Activated B cell treated with CpG ODN at 0.5 μM for 24 hours (primary cell): ENCODE measurements at regions not wholly inside any gene's neighbourhood (a gene's known extent, or its start where the extent isn't known, plus 50 kb on each side); places are given as distances from the start of the nearest gene placed in this dataset.

ENCODE experiments used
- ATAC-seq: fragments of 200-7000 bp; cut with Tn5 transposase; one replicate; pipeline ENCODE4 v1.10.0; 2021; ENCODE audit warnings: low read depth, mild to moderate bottlenecking, moderate library complexity
- CTCF ChIA-PET: fragments of 350-600 bp; sonication (Branson Sonifier 250); formaldehyde crosslinking; loops from one replicate; lab custom pipeline; 2021; ENCODE audit warnings: antibody characterized with exemption; lab: Charles Lee
- POLR2A ChIA-PET: fragments of 350-600 bp; sonication (Branson Sonifier 250); formaldehyde crosslinking; loops from one replicate; lab custom pipeline; 2021; ENCODE audit warnings: antibody characterized with exemption; lab: Charles Lee
- DNase-seq: peaks from one replicate; pipeline ENCODE4 v3.0.0; 2022
- H3K27ac Mint-ChIP-seq: one replicate; pipeline ENCODE4 v1.8.0; 2020; ENCODE audit warnings: mixed read lengths
- H3K27me3 Mint-ChIP-seq: one replicate; pipeline ENCODE4 v1.8.0; 2021; ENCODE audit warnings: mixed read lengths
- H3K36me3 Mint-ChIP-seq: one replicate; pipeline ENCODE4 v1.8.0; 2021; ENCODE audit warnings: low read depth, mixed read lengths
- H3K4me1 Mint-ChIP-seq: one replicate; pipeline ENCODE4 v1.8.0; 2021; ENCODE audit warnings: mixed read lengths
- H3K4me3 Mint-ChIP-seq: one replicate; pipeline ENCODE4 v1.8.0; 2020; ENCODE audit warnings: mild to moderate bottlenecking, mixed read lengths
- H3K9me3 Mint-ChIP-seq: one replicate; pipeline ENCODE4 v1.8.0; 2020; ENCODE audit warnings: mixed read lengths
- CTCF ChIP-seq: fragments of 200-600 bp; IDR thresholded peaks from one replicate; pipeline ENCODE4 v1.8.0; 2022; ENCODE audit warnings: antibody characterized with exemption, mild to moderate bottlenecking
- intact Hi-C: fragments of 100-400 bp; cut with micrococcal nuclease; formaldehyde crosslinking; loops from one replicate; pipeline ENCODE4 v1.15.1; 2024

GRCh38 chr1:242784807-242785206, 260.3 kb upstream of the PLD5 start:
- H3K4me1 Mint-ChIP-seq: peaks cover 74% of the 10 kb centered on the region
- DNase-seq (no peak), ATAC-seq (no peak)
- no peaks in the 10 kb centered on the region for H3K36me3 Mint-ChIP-seq
- no peaks in the 10 kb centered on the region for H3K9me3 Mint-ChIP-seq
- CTCF ChIA-PET: no interaction called here
- intact Hi-C loops: loop anchor here (5.0 to 10.0 kb wide), 5 partner anchors 260 to 1270 kb away; partner anchors contain the start of genes KMO, PLD5 and ZBTB18
- no peaks in the 10 kb centered on the region for H3K27me3 Mint-ChIP-seq
- peak overlapping the region; percentile 61 for H3K4me3 Mint-ChIP-seq
- POLR2A ChIA-PET: no interaction called here
- TF ChIP-seq CTCF: no peak
- peak overlapping the region; percentile 94 for H3K27ac Mint-ChIP-seq

GRCh38 chr1:242784084-242784483, 259.6 kb upstream of the PLD5 start:
- Mint-ChIP-seq H3K36me3 (no peaks in the 10 kb centered on the region), H3K9me3 (no peaks in the 10 kb centered on the region), H3K4me1 (peaks cover 66% of the 10 kb centered on the region), H3K27ac (peak overlapping the region; percentile 94), H3K4me3 (peak overlapping the region; percentile 61), H3K27me3 (no peaks in the 10 kb centered on the region)
- ChIA-PET POLR2A (no interaction called here), CTCF (no interaction called here)
- ATAC-seq (peak; percentile 80), DNase-seq (no peak)
- no peak for TF ChIP-seq CTCF
- intact Hi-C loops: loop anchor here (10.0 kb wide), 4 partner anchors 259 to 1271 kb away; partner anchors contain the start of genes KMO, PLD5 and ZBTB18

GRCh38 chr1:242774256-242774655, 249.8 kb upstream of the PLD5 start:
- no peaks in the 10 kb centered on the region for H3K36me3 Mint-ChIP-seq

GRCh38 chr1:242770366-242770765, 245.9 kb upstream of the PLD5 start:
- peaks cover 12% of the 10 kb centered on the region for H3K9me3 Mint-ChIP-seq
- no peak for ATAC-seq
- DNase-seq: no peak
- ChIA-PET CTCF (no interaction called here), POLR2A (no interaction called here)
- H3K4me3 Mint-ChIP-seq: no peak overlapping the region
- no peak overlapping the region for H3K27ac Mint-ChIP-seq
- H3K4me1 Mint-ChIP-seq: no peaks in the 10 kb centered on the region
- TF ChIP-seq CTCF: no peak
- H3K27me3 Mint-ChIP-seq: no peaks in the 10 kb centered on the region
- peaks cover 2% of the 10 kb centered on the region for H3K36me3 Mint-ChIP-seq
- intact Hi-C loops: no loop called here

More at GRCh38 chr1:242774256-242774655, 249.8 kb upstream of the PLD5 start:
- Mint-ChIP-seq H3K4me1 (no peaks in the 10 kb centered on the region), H3K27ac (no peak overlapping the region), H3K27me3 (no peaks in the 10 kb centered on the region), H3K4me3 (no peak overlapping the region), H3K9me3 (no peaks in the 10 kb centered on the region)
- ChIA-PET CTCF (no interaction called here), POLR2A (no interaction called here)
- intact Hi-C loops: no loop called here
- ATAC-seq (no peak), DNase-seq (no peak)
- no peak for TF ChIP-seq CTCF

- Mint-ChIP-seq H3K36me3 (peaks cover 2% of the 10 kb centered on the region), H3K9me3 (peaks cover 18% of the 10 kb centered on the region), H3K27ac (no peak overlapping the region), H3K4me1 (no peaks in the 10 kb centered on the region), H3K27me3 (no peaks in the 10 kb centered on the region), H3K4me3 (no peak overlapping the region)
- no peak for ATAC-seq
- DNase-seq: no peak
- ChIA-PET CTCF (no interaction called here), POLR2A (no interaction called here)
- no peak for TF ChIP-seq CTCF
- intact Hi-C loops: no loop called here
These were observed 239.7 kb upstream of the PLD5 start for GRCh38 chr1:242764161-242764560.
